Kidney (tissue), 13 donors: ENCODE measurements at regions not wholly inside any gene's neighbourhood (a gene's known extent, or its start where the extent isn't known, plus 50 kb on each side); places are given as distances from the start of the nearest gene placed in this dataset.

Experiments
- DNase-seq, 5 donors: peaks; one replicate each; pipeline ENCODE4 v3.0.0-alpha.2; 2013 to 2020
- FAIRE-seq: peaks from 2 replicates; lab custom pipeline; 2012; peaks lifted over from hg19 to GRCh38; lab: Jason Lieb, UNC
- H3K27ac ChIP-seq, 2 donors: one replicate each; pipeline ENCODE4 v1.7.0; 2013; ENCODE audit warnings: low read depth in 2 of 2, low read length in 2 of 2, inconsistent platforms in 1 of 2
- H3K27me3 ChIP-seq: one replicate; pipeline ENCODE4 v1.7.1; 2013; ENCODE audit warnings: low read length, inconsistent platforms; ENCODE audit not compliant: control insufficient read depth, insufficient read depth
- H3K36me3 ChIP-seq, 3 donors: one replicate each; pipeline versions ENCODE4 v1.7.0 to v1.7.1; 2013; ENCODE audit warnings: low read length in 3 of 3, control low read depth in 1 of 3, inconsistent platforms in 1 of 3; ENCODE audit not compliant: insufficient read depth in 3 of 3, control insufficient read depth in 2 of 3
- H3K4me1 ChIP-seq, 3 donors: one replicate each; pipeline versions ENCODE4 v1.7.0 to v1.7.1; 2013; ENCODE audit warnings: low read length in 3 of 3, inconsistent platforms in 1 of 3, low read depth in 1 of 3; ENCODE audit not compliant: control insufficient read depth in 2 of 3, insufficient read depth in 2 of 3
- H3K4me3 ChIP-seq, 3 donors: one replicate each; pipeline versions ENCODE4 v1.7.0 to v1.8.1; 2013; ENCODE audit warnings: low read length in 3 of 3, control low read depth in 1 of 3, inconsistent platforms in 1 of 3
- H3K9ac ChIP-seq, 3 donors: one replicate each; pipeline versions ENCODE4 v1.7.0 to v1.7.1; 2013; ENCODE audit warnings: low read length in 3 of 3, control low read depth in 1 of 3, inconsistent platforms in 1 of 3
- H3K9me3 ChIP-seq, 3 donors: one replicate each; pipeline versions ENCODE4 v1.7.0 to v1.7.1; 2013; ENCODE audit warnings: low read length in 3 of 3, control low read depth in 1 of 3, inconsistent platforms in 1 of 3; ENCODE audit not compliant: control insufficient read depth in 2 of 3, insufficient read depth in 1 of 3
- intact Hi-C: fragments of 100-400 bp; cut with DNase I; formaldehyde crosslinking; loops from one replicate; pipeline ENCODE4 v1.11.1; 2022
- TF ChIP-seq, protein P1 (sequence below): IDR thresholded peaks from 3 replicates; pipeline ENCODE4 v1.5.1; 2012; ENCODE audit warnings: mild to moderate bottlenecking, moderate library complexity, borderline replicate concordance; ENCODE audit not compliant: insufficient read depth; ENCODE audit errors: extremely low read depth
- donor health status: control.
- donor health status: control.
- donor health status: control.
- donor health status: control.
- donor health status: control.
- donor health status: DM: yes; HTN: yes; CAD: no.
- donor health status: Normal renal cell carcinoma (clear cell type).

- Histone ChIP-seq H3K36me3 (no peaks in the 10 kb centered on the region), H3K27ac (no peak overlapping the region), H3K4me1 (no peaks in the 10 kb centered on the region), H3K27me3 (no peaks in the 10 kb centered on the region), H3K4me3 (no peak overlapping the region), H3K9ac (no peak overlapping the region), H3K9me3 (peaks cover 0 to 5% (median 0%) of the 10 kb centered on the region in 3 donors)
- TF ChIP-seq, protein P1, sequence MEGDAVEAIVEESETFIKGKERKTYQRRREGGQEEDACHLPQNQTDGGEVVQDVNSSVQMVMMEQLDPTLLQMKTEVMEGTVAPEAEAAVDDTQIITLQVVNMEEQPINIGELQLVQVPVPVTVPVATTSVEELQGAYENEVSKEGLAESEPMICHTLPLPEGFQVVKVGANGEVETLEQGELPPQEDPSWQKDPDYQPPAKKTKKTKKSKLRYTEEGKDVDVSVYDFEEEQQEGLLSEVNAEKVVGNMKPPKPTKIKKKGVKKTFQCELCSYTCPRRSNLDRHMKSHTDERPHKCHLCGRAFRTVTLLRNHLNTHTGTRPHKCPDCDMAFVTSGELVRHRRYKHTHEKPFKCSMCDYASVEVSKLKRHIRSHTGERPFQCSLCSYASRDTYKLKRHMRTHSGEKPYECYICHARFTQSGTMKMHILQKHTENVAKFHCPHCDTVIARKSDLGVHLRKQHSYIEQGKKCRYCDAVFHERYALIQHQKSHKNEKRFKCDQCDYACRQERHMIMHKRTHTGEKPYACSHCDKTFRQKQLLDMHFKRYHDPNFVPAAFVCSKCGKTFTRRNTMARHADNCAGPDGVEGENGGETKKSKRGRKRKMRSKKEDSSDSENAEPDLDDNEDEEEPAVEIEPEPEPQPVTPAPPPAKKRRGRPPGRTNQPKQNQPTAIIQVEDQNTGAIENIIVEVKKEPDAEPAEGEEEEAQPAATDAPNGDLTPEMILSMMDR, result no peak
- intact Hi-C loops, result no loop called here
- FAIRE-seq (no peak), DNase-seq (no peak)
These were observed 469.7 kb downstream of the CDH2 start for GRCh38 chr18:27707201-27707600.

DNA sequence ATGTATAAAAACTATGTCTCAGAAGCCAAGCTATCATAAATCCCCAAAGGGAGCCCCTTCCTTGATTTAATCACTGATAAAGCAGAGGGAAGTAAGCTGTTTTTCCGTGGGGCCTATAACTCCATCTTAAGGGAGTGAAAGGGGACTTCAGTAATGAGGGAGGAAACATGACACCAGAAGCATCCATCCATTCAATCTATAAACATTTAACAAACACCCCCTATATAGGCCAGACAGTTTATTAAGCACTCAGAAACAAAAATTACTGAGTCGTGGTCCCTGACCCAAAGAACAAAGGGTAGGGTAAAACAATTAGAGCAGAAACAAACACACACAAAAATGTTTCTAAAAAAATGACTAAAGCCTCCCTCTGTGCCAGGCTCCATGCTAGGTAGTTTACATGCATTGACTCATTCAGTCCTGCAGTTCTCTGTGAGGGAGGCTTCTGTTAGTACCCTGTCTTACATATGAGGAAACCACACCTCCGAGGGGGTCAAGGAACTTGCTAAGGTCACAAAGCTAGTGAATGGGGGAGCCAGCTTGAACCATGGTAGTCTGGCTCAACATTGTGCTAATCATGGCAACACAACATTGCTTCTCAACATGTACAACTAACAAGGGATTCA lies 472.1 kb downstream of the CDH2 start:
- Histone ChIP-seq H3K4me3 (no peak overlapping the region), H3K27me3 (no peaks in the 10 kb centered on the region), H3K4me1 (no peaks in the 10 kb centered on the region), H3K27ac (no peak overlapping the region), H3K9ac (no peak overlapping the region), H3K9me3 (peaks cover 0 to 5% (median 0%) of the 10 kb centered on the region in 3 donors), H3K36me3 (no peaks in the 10 kb centered on the region)
- FAIRE-seq (no peak), DNase-seq (peak in 4 of 5 donors; percentile 25 to 88 (median 66))
- TF ChIP-seq, protein P1, result no peak
- intact Hi-C loops, result no loop called here

DNA sequence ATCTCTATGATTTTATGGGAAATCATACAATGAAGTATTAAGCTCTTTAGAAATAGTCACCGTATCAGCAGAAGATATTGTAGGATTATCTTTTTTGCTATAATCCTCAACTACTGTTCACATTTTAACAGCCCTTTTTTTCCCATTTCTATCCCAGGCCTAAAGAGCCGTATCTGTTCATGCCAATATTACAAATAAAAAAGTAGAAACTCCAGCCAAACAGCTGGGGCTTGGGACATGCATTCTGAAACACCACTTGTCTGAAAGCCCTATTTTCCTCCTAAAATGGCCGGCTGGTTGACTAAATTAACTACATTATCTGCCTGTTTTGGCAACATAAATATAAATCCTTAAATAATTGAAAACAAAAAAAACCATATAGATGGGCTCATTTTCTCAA lies 477.8 kb downstream of the CDH2 start:
- TF ChIP-seq, protein P1, result no peak
- H3K27me3 ChIP-seq, result no peaks in the 10 kb centered on the region
- H3K4me3 ChIP-seq, result no peak overlapping the region
- H3K9ac ChIP-seq, result no peak overlapping the region
- H3K9me3 ChIP-seq, result no peaks in the 10 kb centered on the region
- H3K36me3 ChIP-seq, result no peaks in the 10 kb centered on the region
- DNase-seq, result no peak
- H3K27ac ChIP-seq, result no peak overlapping the region
- intact Hi-C loops, result no loop called here
- H3K4me1 ChIP-seq, result no peaks in the 10 kb centered on the region
- no peak for FAIRE-seq

- FAIRE-seq, result no peak
- H3K36me3 ChIP-seq, result no peaks in the 10 kb centered on the region
- no peak overlapping the region for H3K4me3 ChIP-seq
- no peak overlapping the region for H3K27ac ChIP-seq
- no peaks in the 10 kb centered on the region for H3K27me3 ChIP-seq
- no peak for DNase-seq
- intact Hi-C loops, result no loop called here
- H3K4me1 ChIP-seq, result no peaks in the 10 kb centered on the region
- TF ChIP-seq, protein P1, result no peak
- no peaks in the 10 kb centered on the region for H3K9me3 ChIP-seq
- no peak overlapping the region for H3K9ac ChIP-seq
These were observed 480.8 kb downstream of the CDH2 start for GRCh38 chr18:27696148-27696547.
